ENCODE measurements at regions not wholly inside any gene's neighbourhood (a gene's known extent, or its start where the extent isn't known, plus 50 kb on each side); places are given as distances from the start of the nearest gene placed in this dataset.

DNA sequence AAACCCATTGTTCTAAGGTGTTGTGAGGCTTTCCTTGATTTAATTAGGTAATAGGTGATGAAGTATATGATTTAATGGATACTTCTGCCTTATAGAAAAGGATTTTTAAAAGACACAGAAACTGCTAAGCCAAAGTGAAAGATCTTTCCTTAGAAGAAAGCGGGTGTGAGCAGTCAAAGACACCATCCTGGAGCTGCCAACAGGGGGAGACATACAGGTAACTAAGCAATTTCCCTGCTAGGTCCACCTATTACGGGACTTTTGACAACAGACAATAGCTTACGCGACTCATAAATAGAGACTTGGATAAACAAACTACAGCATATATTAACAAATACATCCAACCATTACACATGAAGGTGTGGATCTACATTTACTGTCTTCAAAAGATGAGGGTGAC, 669.5 kb downstream of the SQOR start:
- FAIRE-seq (peak; percentile 29), DNase-seq (ENCODE audit: low spot score) (peak; percentile 18)

DNA sequence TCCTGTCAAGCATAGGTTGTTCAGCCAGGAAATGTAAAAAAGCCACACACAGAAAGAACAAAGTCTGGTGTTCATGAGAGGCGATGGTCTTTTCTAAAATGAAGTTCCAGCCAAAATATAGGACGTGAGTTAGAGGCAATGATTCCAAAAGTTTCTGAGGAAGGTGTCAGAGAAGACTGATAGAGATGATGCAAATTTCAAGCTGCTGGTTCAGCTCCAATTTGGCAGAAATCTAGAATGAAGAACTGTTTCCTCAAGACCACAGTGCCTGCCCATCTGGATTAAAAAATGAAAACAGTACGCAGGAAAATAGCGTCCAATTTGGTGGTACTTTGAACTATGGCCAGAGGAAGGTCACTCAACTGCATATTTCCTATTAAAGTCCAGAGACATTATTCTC, 672.9 kb downstream of the SQOR start:
- no peak for FAIRE-seq

DNA sequence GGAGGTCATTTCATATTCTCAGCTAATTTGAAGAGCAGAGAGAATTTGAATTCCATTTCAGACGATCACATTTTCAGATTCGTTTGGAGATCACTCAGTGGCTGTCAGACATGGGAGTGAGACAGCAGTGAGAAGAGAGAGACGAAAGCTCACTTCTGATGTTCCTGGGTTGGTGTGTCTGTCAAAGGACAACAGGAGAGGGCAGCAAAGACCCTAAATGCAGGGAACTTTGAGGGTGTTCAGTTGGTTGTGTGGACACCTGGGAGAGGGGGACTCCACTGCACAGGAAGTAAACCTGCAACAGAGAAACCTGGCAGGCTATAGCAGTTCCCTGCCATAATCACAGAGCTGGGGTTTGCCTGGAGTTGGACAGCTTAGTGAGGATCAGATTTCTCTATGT, 675.1 kb downstream of the SQOR start:
- FAIRE-seq (no peak), DNase-seq (ENCODE audit: low spot score) (no peak)

More for the DNA sequence above, 672.9 kb downstream of the SQOR start:
- no peak for DNase-seq (ENCODE audit: low spot score)

DNA sequence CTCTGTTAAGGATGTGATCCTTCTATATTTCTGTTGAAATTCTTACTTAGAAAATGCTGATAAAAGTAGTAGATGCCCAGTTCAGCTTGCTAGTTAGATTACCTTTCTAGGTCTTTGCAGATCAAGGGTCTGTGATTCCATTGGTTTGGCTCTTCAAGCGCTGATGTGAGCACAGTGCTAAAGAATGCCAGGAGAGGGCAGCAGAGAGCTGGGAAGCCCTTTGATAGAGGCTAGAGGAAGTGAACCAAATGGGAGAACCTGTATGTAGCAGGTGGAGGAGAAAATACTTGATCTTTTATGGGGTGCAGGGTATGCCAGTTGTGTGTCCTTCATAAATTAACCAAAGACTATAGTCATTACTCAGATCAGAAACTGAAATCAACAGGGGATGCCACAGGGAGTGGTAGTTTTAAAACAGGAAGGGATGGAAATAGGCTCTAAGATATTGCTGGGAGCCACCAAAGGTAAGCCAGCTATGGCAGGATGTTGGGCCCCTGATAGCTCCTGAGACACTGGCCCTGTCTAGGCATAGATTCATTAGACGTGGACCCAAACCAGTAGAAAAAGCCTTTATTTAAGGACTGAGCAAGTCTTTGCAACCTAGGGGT, 677.4 kb downstream of the SQOR start:
- FAIRE-seq (peak; percentile 56), DNase-seq (ENCODE audit: low spot score) (peak; percentile 42)

DNA sequence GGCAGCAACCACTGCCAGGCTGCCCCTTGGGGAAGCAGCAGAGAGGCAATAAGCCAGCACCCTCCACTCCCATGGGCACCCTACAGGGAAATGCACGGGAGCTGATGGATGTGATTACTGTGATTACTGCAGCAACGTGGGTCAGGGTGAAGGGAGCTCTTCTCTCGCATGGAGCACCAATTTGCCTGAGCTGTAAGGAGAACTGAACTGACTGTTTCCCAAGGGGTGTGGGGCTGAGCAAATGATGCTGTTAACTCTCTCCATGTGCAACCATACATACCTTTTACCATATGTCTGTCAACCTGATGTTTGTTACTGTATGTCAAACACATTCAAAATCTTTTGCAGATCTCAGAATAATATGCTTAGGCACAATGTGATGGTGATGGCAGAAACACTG, 680.6 kb downstream of the SQOR start:
- DNase-seq (ENCODE audit: low spot score) = no peak
- no peak for FAIRE-seq

DNA sequence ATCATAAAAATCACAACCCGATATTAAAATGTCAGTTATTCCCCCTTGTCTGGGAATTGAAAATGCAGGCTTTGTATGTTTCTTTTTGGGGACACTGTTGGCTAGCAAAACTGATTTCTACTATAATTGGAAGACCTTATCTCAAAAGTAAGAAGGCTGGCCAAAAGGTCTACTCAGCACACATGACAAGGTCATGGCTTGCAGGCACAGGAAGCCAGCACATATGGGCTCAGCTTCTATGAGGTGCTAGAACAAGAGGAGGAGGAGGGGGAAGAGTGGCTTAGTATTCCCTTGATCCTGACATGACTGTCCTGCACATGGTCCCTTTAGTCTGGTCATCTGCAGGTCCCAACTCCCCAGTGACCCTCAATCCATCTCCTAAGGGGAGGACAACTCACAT, 681.2 kb downstream of the SQOR start:
- FAIRE-seq = no peak
- DNase-seq (ENCODE audit: low spot score) = no peak

DNA sequence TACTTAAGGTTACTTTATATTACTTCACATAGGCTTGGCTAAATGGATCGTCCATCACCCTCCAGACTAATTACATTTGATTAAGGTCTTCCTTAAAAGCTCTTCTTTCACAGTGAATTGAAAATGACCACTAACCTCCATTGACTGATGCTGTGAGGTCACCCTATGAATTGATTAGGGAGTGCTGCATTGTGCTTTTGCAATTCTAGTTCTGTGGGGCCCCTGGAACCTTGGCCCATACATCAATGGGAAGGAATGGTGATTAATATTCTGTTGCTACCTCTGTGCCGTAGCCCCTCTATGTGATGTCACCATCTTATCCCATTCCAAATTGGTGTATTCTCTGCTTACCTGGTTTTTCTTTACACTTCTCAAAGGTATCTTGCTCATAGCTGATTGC, 682.2 kb downstream of the SQOR start:
- FAIRE-seq = no peak
- no peak for DNase-seq (ENCODE audit: low spot score)

DNA sequence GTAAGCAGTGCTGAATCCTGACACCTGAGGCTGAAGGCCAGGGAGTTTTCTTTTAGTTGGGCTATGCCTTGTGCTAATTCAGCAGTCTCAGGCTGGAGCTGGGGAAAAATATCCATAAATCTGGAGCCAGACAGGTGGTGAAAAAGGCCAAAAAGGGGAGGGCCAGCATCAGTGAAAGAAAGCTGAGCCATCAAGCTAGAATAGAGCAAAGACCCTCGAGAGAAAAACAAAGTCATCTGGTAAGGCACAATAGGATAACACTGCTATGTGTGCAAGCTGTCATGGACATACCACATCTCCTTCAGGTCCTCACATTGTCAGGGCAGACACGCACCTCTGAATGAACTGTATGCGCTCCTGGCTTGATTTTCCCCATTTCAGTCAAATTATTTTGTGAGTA, 687.9 kb downstream of the SQOR start:
- DNase-seq (ENCODE audit: low spot score) (no peak), FAIRE-seq (no peak)

DNA sequence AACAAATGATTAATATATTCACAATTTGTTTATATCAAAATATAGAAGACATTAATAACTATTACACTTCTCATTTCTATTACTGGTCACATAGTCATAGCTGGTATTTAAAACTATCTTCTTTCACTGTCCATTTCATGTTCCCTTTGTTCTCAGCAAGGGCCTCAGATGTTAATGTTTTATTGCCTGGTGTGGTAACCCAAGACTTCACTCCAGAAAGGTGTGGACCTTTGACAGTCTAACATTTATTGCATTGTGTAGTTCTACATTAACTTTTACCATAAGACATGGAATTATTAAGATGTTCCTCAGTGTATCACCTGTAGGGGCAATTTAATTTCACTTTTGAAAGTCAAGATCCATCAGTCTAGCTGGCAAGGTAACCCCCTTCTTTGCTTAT, 691.3 kb downstream of the SQOR start:
- FAIRE-seq = no peak
- DNase-seq (ENCODE audit: low spot score) = no peak

DNA sequence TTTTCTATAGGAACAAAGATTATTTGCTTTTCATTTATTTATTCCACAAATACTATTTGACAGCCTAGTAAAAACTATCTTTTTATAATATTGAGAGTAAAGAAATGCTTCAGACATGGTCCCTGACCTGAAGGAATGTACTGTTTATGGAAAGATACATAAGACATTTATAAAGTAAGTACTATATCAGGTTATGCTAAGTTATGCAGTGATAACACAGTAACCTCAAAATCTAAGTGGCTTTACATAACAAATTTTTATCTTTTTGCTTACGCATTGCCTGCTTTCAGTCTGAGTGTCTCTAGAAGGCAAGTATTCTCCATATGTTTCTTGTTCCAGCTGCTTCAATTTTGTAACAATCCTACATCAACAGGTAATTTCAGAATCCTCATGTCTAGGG, 694.0 kb downstream of the SQOR start:
- no peak for FAIRE-seq
- no peak for DNase-seq (ENCODE audit: low spot score)

DNA sequence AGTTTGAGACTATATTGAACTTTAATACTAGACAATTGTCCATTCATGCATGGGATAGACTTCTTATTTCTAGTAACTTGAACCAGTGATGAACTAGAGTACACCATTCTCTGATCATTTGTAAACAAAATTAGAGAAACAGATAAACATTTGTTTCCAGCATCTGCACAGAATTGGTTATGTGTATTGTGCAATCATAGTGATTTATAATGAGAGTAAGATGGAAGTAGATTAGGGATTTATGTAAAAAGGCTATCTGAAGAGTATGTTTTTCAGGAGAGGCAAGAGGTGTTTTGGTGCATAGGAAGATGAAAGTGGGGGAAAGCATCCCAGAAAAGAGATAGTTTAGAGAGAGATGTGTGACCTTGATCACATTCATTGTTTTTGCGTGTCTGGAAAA, 695.0 kb downstream of the SQOR start:
- FAIRE-seq (no peak), DNase-seq (ENCODE audit: low spot score) (no peak)

DNA sequence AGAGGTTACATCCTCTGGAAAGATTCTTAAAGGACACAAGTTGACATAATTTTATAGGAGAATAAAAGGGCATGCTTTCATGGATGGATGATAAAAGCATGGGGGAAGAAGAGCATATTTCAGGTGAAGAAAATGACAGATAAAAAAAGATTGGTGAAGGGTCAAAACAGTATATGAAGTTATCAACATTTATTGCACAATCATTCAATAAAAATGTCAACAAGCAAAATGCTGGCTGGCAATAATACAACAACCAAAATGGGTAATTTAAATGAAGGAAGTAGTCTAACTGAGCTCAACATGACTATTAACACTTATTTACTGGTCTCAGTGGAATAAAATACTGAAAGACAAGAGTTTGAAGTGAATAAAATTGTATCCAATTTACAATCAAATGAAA, 696.7 kb downstream of the SQOR start:
- no peak for DNase-seq (ENCODE audit: low spot score)
- no peak for FAIRE-seq

DNA sequence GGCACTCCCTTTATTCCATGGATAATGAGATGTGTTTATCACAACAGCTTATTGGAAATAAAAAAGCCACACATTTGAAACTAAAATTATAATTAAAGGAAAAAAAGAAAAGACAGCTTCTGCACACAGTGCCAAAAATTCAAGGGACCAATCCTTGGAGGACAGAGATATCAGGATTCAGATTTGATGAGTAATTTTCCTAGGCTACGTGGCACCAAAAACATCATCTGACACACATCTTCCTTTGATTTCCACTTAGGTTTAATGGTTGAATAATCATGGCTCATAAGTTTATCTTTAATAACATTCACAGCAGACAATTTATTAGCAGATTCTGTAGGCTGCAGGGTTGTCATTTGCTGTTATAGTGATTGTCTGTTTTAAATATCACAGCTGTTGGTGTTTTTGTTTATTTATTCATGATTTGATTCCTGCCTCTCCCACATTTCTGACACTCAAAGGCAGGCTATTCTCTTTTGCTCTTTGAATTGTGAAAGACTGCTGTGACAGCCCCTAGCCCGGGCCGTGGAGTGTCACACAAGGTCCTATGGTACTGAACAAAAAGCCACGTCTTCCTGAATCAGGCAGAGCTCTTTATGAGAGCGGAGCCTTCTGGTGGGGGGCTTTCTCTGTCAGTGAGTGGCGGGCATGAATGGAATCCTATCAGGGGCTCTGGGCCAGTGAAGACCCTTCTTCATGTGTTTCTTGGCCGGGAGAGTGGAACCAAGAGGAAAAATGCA, 708.5 kb downstream of the SQOR start:
- peak; percentile 89 for FAIRE-seq
- peak; percentile 46 for DNase-seq (ENCODE audit: low spot score)

DNA sequence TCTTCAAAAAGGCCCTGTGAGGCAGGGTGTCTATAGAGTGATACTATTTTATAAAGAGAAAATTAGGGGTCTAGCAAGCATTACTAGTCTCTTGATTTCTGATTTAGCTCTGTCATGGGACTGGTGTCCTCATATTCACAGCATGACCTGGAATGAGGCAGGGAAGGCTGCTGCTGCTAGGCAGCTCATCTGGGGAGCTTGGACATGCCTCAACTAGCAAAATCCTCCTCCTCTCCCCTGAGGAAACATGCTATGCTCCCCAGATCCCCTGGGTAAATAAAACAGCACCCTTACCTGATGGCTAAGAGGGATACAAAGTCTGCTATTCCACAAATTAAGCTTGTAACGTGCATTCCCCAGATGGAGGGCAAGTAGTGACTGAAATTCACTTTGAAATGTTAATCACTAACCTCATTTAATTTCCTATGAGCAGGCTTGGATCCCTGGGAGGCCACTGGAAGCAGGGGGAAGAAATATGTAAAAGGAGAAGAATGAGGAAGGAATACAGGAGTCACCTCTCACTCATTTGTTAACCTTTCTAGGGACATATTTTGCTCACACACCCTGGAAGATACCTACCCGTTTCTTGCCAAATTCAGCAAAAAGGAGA, 709.4 kb downstream of the SQOR start:
- FAIRE-seq = peak; percentile 71
- peak; percentile 43 for DNase-seq (ENCODE audit: low spot score)

DNA sequence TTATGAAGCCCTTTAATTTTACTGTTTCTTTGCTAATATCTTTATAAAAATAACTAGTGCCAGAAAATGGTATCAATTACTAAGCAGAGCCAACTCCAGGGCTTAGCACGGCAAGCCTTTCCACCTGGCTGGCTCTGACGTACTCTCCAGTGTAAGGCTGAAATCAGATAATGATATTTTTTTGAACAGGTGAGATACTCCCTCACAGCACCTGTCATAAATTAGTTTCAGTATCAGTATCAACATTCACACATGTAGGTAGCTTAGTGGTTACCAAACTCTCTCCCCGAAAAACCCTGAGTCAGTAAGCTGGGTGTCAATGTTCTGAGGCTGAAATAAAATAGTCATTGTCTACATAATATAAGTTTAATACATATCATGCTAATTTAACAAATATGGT, 710.1 kb downstream of the SQOR start:
- no peak for FAIRE-seq
- no peak for DNase-seq (ENCODE audit: low spot score)

DNA sequence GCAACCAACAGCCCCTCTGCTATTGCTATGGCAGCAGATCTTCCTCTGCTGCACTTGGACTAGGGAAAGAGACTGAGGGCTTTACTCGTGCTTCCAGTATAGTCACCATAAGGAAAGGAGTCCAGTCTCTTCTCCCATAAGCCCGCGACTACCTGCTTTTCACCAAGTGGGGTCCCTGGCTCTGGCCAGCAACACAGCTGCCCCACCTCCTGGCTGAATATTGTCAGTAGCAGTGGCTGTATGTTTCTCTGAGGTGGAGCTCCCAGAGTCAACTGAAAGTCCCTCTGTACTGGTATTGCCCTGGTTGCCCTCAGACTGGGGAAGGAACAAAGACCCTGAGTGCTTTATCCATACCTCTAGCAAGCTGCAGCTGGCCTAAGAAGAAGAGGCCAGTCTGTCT, 719.6 kb downstream of the SQOR start:
- DNase-seq (ENCODE audit: low spot score) = no peak
- no peak for FAIRE-seq

DNA sequence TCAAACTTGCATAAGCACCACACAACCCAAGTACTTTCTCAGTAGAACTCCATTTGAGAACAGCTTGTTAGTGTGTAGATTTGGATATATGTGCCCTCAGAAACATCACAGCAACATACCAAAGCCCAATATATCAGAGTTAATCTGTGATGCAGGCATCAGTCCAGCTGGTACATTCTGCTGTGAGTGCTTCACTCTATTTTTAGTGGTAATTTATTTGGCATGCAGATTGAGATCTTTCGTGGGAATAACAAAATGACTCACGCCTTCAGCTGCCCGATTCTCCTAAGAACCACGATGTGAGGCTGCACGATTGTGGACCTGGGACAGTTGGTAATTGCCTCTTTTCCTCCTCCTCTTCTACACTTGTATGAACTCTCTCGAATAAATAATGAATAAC, 730.7 kb downstream of the SQOR start:
- DNase-seq (ENCODE audit: low spot score) (no peak), FAIRE-seq (no peak)

DNA sequence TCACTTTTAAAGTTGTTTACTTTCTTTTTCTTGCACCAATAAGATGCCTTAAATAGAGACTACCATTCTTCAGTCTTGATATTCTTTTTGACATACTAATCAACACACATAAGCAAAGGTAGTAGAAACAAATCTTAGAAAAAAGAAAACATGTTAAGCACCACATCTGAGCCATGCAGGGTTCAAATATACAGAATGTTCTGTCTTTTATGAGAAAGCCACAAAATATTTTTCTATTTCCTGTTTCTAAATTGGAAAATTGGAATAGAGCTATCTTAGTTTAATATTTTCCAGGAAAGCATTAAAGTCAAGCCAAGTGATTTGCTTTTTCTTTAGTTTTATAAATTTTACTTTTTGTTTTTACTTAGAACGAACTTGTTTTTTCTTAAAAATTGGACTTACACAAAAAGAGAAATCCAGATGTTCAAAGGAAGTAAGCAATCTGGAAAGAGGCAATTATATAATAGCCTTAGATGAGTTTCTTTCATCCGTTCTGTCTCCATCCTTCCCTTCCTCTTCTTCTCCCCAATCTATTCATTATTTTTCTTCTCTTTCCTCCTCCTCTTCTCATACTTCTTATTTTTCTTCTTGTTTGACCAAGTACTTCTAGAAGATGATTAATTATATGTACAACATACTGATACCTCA, 731.7 kb downstream of the SQOR start:
- no peak for FAIRE-seq

DNA sequence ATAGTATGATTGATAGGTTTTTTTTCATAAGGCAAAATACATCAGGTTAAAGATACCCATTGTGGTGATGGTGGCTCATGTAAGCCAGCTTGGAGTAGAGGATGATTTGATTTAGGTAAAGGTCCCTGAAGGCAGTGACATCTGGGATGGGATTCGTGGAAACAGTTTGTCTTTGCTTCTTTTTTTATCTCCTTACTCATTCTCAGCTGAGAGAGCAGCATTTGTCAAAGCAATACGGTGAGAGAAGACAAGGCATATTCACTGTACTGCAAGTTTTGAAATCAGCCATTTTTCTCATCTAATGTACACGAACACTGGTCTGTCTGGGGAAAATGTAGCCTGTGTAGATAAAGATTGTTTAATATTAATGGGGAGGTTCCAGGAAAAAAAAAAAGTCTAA, 749.1 kb downstream of the SQOR start:
- DNase-seq (ENCODE audit: low spot score) (no peak), FAIRE-seq (no peak)

More for the DNA sequence above, 731.7 kb downstream of the SQOR start:
- no peak for DNase-seq (ENCODE audit: low spot score)

DNA sequence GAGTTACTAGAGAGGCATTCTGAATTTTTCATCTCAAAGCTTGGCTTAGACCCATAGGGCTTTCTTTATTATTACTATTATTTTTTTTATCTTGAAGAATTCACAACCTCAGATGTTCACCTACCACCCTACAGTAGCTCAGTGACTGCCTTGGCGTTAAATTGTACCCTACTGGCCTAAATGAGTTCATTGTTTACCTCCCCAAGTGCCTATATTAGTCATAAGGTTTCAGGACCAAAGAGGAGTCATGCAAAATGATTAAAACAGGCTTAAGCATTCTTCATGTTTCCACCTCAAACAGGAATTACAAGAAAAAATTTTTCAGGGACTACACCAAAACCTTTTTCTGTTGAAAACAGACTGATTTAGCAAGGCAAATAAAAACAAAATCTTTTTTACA, 751.5 kb downstream of the SQOR start:
- FAIRE-seq = no peak
- no peak for DNase-seq (ENCODE audit: low spot score)

DNA sequence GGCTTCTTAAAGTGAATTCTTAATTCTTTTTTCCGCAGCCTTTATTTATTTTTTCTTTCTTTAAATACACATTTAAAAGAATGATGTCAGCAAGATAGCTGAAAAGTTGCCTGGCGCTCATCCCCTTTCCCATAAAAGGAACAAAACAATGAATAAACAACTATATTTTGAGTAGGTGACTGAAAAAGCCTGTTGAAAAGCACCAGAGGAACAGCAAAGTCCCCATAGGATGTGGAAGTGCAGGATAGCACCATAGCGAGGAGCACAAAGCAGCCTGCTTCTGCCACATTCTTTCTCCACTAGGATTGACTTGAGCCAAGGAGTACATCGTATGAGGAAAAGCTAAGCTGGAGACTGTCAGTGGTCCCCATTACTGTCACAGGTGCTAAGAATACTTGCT, 754.9 kb downstream of the SQOR start:
- DNase-seq (ENCODE audit: low spot score) (no peak), FAIRE-seq (no peak)

DNA sequence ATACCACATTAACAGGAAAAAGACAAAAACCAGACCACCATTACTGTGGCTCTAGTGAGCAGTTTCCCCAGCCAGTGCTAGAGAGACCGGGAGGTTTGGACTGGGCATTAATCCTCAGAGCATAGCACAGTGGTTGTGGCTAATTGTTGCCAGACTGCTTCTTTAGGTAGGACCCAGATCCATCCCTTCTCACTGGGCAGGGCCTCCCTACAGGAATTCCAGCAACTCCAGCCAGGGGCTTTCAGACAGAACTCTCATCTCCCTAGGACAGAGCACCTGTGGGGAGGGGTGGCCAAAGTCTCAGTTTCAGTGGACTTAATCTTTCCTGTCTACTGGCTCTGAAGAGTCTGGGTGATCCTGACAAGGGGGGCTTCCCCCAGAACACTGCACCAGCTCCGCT, 759.6 kb downstream of the SQOR start:
- DNase-seq (ENCODE audit: low spot score) (no peak), FAIRE-seq (no peak)

DNA sequence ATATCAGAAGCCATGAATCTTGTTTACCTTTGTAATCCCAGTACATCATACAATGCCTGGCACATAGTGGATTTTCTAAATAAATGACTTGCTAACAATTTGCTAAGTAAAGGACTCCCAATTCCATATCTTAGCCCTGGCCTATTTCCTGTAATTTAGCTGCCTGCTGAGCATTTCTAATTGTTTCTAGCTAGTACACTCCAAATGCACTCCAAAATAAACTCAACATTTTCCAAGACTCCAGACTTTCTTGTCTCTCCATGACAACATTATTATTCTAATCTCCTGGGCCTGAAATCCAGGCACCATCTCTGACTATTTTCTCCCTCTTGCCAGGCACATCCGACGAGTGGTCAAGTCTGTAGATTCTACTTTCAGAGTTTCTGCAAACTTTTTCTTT, 773.5 kb downstream of the SQOR start:
- FAIRE-seq (no peak), DNase-seq (ENCODE audit: low spot score) (no peak)
